GM21515 (cell line): ENCODE measurements at regions not wholly inside any gene's neighbourhood (a gene's known extent, or its start where the extent isn't known, plus 50 kb on each side); places are given as distances from the start of the nearest gene placed in this dataset.
"Not testable (repeated sequence)": the region's sequence is repeated elsewhere in the genome, so short reads cannot be mapped to it uniquely, and the experiment has no call there.

ENCODE experiments used
- ATAC-seq: cut with Tn5 transposase; IDR thresholded peaks from one replicate; pipeline ENCODE4 v1.9.1; 2021; ENCODE audit not compliant: unreplicated experiment

GRCh38 chrX:10469-11458 is 270.4 kb upstream of the PLCXD1 start:
- not testable (repeated sequence) for ATAC-seq

GRCh38 chrX:13821-14443 is 267.2 kb upstream of the PLCXD1 start:
- ATAC-seq, result not testable (repeated sequence)

GRCh38 chrX:14452-14851 is 266.7 kb upstream of the PLCXD1 start:
- not testable (repeated sequence) for ATAC-seq

- ATAC-seq, result peak; percentile 91
These were observed 262.3 kb upstream of the PLCXD1 start for GRCh38 chrX:18768-19454.

- peak; percentile 26 for ATAC-seq
These were observed 261.7 kb upstream of the PLCXD1 start for GRCh38 chrX:19455-19827.

- ATAC-seq, result peak; percentile 36
These were observed 261.1 kb upstream of the PLCXD1 start for GRCh38 chrX:19912-20571.

GRCh38 chrX:24139-24538 is 257.0 kb upstream of the PLCXD1 start:
- not testable (repeated sequence) for ATAC-seq
